SK-N-SH treated with all-trans-retinoic acid at 6 μM for 48 hours (cell line): ENCODE measurements at regions not wholly inside any gene's neighbourhood (a gene's known extent, or its start where the extent isn't known, plus 50 kb on each side); places are given as distances from the start of the nearest gene placed in this dataset.

Experiments used
- ARNTL ChIP-seq: fragments of 450-650 bp; formaldehyde crosslinking; IDR thresholded peaks from 2 replicates; pipeline ENCODE4 v1.5.0; 2020; ENCODE audit warnings: low read depth, mild to moderate bottlenecking, moderate library complexity, borderline replicate concordance
- TF ChIP-seq, protein P1 (sequence below): fragments of 250-450 bp; sonication (Bioruptor Pico); IDR thresholded peaks from 2 replicates; pipeline ENCODE4 v1.8.0; 2021; ENCODE audit warnings: low read depth, mild to moderate bottlenecking, moderate library complexity, borderline replicate concordance

DNA sequence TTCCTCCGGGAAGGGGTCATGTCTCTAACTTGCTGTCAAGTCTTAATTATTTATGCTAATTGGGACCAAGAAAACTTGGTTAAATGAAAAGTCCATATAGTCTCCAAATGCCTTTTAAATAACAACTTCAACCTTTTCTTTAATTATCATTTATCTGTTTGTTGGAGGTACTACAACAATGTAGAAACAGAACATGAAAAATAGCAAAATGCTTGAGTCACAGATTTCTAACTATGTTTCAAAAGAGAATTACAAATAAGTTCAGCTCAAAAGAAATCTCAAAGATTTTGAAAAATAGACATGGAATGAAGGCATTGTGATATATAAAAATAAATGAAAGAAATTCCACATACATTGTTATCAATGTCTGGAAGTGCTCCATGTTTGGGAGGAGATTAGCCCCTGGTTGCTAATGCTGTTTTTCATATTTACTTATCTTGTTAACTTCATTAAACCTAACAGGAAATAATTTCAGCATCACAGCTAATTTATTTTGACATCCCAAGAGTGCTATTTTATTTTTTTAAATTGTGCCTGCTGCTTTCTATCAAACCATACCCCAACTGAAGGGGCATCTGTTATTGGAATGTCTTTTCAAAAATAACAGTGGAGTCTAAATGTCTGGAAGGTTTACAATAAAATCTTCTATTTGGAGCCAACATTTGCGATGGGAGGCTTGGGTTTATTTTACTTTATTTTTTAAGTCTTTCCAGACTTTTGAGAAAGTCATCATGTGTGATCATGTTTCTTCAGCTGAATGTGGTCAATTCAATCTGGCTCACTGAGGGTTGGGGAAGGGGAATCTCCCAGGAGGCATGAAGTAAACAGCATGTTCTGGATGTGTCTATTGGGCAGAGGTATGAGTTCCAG lies 53.1 kb upstream of the ANKRD55 start:
- 0 out of 2 replicates have a peak, but pooled peaks have one; percentile 42 for TF ChIP-seq ARNTL (CRISPR knock-in tag)
- TF ChIP-seq, protein P1, sequence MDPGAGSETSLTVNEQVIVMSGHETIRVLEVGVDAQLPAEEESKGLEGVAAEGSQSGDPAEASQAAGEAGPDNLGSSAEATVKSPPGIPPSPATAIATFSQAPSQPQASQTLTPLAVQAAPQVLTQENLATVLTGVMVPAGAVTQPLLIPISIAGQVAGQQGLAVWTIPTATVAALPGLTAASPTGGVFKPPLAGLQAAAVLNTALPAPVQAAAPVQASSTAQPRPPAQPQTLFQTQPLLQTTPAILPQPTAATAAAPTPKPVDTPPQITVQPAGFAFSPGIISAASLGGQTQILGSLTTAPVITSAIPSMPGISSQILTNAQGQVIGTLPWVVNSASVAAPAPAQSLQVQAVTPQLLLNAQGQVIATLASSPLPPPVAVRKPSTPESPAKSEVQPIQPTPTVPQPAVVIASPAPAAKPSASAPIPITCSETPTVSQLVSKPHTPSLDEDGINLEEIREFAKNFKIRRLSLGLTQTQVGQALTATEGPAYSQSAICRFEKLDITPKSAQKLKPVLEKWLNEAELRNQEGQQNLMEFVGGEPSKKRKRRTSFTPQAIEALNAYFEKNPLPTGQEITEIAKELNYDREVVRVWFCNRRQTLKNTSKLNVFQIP (CRISPR knock-in tag), result 0 out of 2 replicates have a peak, but pooled peaks have one; percentile 59
